DMS53 treated with DMSO at 0.1 percent for 48 hours (cell line): ENCODE measurements at regions not wholly inside any gene's neighbourhood (a gene's known extent, or its start where the extent isn't known, plus 50 kb on each side); places are given as distances from the start of the nearest gene placed in this dataset.

ENCODE experiments used
- DNase-seq: peaks from one replicate; lab custom pipeline; 2025; ENCODE audit not compliant: unreplicated experiment; lab: John Stamatoyannopoulos, UW

DNA sequence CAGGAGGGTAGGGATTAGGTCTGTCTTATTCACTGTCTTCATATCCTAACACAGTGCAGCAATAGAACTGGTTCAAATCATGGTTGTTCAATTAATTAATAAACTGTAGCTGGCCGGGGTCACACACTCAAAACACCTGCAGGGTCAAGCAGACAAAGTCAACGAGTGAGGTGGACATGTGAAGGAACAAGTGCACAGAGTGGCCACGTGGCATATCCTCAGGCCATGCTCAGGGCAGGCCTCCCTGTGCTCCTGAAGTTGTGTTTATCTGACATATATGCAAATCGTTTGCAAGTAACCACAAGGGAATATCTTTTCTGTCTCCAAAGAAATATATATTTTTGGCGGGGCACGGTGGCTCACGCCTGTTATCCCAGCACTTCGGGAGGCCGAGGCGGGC, 98.5 kb upstream of the ZMIZ1 start:
- DNase-seq, result no peak

DNA sequence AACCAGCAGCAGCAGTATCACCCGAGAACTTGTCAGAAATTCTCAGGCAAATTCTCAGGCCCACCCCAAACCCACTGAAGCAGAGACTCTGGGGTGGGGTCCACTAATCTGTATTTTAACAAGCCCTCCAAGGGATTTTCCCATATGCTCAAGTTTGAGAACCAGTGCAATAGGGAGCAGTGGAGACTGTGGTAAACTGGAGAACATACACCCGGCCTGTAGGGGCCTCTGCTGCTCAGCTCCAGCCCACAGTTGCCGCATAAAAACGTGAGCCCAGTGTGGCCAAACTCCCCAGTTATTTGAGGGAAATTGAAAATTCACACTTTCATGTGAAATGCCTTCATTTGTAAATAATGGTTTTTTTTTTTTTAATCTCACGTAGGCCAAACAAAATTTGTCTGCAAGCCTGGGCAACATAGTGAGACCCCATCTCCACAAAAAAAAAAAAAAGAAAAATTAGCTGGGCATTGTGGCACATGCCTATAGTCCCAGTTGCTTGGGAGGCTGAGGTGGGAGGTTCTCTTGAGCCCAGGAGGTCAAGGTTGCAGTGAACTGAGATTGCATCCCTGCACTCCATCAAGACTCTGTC, 97.6 kb upstream of the ZMIZ1 start:
- DNase-seq, result no peak

DNA sequence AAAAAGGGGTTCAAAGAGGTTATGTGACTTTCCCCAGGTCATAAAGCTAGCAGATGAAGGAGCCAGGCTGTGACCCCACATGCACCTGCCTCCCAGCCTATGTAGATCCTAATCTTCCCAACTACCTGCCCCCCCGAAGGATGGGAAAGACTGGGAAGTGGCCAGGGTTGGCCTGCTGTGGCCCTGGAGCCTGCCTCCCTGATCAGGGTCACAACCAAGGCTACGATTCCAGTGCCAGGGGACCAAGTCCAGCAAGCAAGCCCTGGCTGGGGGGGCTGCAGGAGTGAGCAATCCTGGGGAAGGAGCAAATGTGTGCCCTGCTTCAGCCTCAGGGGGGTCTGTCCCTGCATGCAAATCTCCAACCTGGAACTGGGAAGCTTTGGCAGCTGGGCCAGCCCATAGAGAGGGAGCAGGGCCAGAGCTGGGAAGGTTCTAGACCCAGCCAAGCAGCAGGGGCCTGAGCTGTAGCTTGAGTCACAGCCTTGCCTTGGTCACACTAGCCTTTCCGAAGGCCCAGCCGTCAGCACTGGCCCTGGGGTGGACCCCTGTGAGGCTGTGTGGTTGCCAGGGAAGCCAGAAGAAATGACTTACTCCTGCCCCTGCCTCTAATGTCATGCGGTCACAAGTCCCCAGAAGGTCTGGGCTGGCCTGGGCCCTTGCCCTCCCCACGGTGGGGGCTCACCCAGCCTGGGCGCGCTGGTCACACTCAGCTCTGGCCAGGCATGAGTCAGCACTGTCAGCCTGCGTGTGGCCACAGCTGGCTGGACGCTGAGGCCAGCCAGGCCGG, 96.4 kb upstream of the ZMIZ1 start:
- DNase-seq, result no peak

DNA sequence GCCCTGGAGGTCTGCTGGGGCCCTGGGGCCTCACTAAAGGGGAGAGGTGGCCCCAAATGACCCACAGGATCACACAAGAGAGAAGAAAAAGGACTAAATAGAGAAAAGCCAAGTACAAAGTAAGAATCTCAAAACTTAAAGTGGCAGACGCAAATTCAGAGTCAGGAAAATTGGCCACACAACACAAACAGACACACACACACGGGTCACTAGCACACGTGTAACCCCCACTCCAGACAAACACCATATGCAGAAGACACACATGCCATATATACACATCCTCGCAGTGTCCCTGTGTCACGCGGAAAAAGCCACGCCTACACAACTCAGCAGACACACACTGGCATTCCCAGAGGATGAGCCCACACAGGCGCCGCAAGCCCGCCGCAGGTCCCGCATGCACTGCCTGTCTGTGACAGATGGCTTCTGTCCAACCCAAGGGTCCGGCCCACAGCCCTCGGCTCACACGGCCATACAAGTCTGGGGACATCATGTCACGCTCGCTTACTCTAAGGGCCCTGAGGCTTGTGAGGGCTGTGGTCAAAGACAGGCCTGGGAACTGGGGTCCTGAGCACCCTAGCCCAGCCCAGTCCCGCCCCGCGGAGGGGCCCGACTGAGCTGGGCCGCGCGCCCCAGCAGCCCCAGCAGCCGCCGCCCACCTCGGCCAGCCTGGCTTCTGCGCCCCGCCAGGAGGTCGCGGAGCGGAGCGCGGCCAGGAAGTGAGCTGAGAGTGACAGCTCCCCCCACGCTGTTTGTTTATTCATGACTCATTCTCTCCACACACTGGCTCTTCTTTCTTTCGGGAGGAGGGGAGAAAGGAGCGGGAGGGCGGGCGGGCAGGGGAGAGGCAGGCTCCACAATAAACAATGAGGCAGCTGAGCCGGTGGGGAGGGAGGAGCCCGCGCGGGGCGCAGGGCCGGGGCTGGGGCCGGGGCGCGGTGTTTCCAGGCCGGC, 95.5 kb upstream of the ZMIZ1 start:
- peak; percentile 92 for DNase-seq

DNA sequence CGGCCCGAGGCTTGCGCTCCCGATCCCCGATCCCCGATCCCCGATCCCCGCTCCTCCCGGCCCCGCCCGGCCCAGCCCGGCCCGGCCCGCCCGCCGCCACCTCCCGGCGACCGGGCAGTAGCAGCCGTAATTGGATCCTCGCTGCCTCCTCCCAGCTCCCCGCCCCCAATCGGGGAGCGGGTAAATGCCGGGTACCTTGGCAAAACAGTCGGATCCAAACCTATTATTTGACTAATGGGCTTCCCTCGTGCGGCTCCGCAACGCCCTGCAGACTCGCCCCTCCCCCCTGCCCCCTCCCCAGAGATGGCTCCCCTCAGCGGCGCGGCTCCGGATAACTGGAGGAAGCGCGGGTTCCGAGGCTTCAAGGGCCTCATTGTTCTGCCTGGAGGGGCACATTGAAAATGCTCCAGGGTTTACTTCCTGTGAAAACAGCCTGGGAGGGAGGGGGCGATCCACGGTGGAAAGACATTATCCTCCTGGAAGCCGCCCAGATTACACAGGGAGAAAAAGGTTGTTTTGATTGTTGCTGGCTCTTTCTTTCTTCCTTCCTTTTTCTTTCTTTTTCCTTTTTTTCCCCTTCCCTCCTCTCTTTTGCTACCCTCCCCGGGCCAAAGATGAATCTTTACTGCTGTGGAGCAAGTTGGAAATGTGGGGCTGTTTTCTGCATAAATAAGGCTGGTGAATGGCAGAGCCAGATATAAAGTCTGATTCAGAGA, 94.7 kb upstream of the ZMIZ1 start:
- peak; percentile 86 for DNase-seq

DNA sequence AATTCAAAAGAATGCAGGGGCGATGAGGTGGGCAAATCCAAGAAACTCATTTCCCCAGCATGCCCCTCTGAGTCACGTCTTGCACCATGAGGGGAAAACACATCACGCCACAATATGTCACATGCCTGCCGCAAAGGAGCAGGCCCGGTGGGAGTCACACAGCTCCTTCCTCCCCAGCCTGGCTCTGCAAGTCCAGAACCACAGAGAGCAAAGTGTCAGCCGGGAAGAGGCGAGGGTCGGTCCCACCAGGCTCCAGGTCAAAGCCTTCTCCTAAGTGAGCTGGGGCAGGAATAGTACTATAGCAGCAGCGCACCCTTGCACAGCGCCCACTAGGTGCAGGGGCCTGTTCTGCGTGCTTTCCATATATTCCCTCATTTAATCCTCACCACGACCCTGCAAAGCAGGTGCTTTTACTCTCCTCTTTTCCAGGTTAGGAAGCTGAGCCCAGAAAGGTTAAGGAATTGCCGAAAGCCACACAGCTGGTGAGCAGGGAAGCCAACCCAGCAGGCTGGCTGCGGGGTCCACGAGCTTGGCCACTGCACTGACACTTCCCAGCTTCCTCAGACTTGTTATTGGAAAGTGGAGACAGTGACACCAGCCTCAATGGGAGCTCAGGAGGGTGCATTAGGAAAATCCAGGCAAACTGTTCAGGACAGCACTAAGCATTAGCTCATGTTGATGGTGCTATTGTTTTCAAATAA, 94.0 kb upstream of the ZMIZ1 start:
- peak; percentile 75 for DNase-seq

DNA sequence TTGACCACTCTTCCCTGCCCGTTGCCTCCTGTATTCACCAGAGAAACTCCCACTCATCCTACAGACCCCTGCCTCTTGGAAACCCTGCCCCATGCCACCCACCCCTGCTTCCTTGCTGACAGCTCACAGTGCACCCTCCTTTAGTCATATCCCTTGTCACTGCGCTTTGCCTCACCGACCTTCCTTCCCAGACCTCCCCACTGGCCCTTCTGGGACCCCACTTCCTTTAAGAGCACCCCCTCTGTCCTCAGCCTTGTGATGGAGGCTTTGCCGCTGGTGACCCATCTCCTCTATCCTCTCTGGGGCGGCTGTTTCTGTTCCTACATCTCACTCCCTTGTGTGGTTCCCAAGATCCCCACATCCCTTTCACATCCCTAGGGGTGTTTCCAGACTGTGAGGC, 92.8 kb upstream of the ZMIZ1 start:
- DNase-seq, result no peak

DNA sequence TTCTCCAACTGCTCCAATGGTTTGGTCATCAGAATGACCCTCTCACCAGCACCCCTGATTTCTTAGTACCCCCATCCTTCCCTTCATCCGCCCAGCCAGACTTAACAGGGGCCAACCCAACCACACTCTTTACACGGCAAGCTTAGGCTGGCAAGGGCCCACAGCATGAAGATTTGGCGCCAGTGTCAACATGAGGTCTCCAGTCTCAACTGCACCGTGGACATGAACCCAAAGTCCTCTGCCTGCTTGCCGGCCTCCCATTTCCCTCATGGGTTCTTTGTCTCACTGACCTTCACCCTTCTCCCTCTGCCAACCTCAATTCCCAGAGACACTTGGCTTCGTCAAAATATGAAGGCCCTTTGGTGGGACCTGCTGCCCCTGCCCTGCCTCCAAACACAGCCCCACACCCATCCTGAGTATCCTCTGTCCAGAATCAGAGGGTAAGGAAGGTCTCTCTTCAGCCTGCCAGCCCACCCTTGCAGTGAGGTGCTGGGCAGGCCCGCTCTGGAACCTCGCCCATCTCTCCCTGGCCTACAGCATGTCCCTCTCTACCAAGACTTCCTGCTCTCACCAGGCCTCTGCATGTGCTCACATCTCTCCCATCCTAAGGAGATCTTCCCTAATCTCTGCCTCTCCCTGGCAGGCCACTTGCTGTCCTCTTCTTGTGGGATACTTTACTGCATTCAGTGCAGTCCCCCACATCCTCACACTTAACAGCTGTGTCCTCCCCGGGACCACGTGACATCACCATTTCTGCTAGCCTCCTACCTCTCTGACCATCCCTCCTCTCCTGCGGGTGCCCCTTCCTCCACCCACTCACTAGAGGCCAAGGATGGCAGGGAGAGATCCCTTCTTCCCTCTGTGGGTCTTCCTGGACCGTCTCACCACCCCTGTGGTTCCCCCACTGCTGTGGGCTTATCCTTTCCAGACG, 91.7 kb upstream of the ZMIZ1 start:
- DNase-seq, result no peak

DNA sequence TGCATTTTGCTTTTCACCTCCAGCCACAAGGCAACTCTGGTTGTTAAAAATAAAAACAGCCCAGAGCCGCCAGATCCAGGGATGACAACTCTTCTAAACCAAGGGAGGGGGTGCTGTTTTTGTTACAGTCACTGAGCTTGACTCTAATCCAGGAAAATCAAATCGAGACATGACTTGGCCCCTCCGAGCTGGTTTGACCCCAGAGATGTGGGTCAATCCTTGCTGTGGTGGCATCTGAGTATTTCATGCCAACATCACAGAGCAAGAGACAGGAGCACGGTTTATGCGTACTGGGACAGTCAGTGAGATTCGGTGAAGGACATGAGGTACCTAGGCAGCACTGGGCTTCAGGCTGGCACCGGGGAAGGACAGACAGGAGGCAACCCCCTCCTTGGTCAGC, 88.8 kb upstream of the ZMIZ1 start:
- DNase-seq, result no peak

DNA sequence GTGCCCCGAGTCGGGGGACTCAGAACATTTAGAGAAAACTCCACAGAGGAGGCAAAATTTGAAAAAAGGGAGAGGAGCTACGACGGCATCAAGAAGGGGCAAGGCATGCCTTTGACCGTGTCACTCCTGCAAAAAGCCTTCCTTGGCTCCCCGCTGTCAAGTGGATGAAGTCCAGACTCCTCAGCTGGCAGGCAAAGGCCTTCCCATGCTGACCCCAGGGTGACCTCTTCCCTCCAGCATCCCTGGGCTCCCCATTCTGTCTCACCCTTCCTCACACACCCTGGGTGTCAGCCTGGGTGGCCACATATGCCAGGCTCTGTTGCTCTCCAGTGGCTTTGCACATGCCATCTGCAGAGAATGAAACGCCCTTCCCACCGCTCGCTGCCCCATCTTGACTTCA, 88.4 kb upstream of the ZMIZ1 start:
- DNase-seq, result no peak

DNA sequence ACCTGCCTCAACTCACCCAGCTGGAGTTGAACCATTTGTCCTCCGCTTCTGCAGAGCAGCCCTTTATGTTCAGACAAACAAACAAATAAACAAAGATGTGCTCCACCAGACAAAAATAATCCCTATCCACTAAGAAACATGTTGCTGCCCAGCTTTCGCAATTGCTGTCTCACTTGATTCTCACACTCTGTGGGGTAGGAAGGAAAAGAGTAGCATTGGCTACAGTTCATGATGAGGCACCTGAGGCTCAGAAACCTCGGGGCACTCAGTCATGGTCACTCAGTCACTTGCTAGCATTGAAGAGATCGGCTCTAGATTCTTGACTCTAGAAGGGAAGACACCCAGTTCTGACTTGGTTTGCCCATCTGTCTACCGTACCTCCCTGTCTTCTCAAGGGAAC, 88.0 kb upstream of the ZMIZ1 start:
- DNase-seq, result no peak

DNA sequence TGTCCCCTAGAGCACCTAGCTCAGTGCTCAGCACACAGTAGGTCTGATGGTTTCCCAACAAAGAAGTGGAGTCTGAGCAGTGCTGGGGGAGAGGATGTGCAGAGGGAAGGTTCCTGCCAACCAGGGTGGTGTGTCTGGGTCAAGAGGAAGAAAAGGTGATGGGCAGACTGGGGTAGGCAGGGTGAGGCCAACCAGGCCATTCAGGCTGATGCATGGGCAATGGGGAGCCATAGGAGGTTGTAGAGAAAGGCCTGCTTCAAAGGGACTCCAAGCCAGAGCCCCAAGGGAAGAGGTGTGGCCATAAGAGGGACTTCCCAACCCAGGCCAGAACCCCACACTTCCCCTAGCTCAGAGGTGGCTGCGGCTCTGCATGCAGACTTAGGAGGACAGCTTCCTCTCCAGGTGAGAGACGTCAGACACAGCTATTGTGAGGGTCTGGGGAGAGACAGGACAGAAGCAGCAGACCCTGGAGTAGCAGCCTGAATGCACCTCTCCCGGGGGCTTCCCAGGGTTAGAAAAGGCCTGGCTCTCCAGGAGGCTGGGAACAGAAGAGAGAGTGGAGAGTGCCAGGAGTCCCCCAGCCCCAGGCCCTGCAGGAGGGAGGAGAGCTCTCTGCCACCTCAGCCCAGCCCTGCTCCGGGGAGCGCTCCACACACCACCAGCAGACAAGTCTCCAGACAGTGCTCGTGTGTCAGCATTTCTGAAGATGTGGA, 87.4 kb upstream of the ZMIZ1 start:
- DNase-seq, result no peak

DNA sequence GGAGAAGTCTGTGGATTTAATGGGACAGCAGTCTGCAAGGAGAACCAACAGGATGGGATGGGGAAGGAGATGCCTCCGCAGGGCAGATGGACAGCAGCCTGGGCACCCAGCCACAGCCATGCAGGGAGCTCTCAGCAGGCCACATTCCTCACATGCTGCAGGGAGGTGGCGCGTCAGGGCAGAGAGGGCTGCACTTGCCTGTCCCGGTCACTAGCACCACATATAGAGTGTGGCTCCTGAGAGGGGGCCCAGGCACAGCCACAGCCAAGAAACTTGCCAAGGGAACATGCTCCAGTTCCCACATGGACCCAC, 86.8 kb upstream of the ZMIZ1 start:
- DNase-seq, result no peak

DNA sequence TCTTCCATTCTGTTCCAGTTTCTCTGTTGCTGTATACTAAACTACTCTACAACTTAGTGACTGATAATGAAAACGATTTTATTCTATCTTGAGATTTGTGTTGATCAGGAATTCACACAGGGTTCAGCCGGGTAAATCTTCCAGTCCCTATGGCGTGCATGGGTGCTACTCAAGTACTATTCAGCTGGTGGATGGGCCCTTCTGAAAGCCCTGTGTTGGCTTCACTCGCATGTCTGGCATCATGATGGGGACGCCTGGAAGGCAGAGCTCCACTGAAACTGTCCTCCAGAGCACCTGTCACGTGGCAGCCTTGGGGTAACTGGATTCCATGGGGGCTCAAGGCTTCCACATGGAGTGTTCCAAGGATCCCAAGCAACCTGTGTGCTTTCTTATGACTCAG, 86.0 kb upstream of the ZMIZ1 start:
- DNase-seq, result no peak

DNA sequence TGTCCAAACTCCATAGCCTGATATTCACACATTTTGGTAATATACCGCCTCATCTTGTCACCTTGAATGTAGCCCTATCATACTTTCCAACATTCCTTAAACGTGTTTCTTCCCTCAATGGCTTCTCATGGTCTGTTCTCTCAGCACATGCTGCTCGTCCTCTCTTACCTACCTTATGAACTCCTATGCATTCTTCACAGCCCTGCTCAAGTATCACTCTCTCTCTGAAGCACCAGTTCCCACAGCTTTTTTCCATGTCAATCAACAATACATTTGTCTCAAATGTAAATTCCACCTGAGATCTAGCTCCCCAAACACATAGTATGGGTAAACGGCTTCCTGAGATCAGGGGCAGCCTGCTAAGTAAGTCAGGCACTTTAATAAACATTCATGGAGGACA, 85.2 kb upstream of the ZMIZ1 start:
- no peak for DNase-seq

DNA sequence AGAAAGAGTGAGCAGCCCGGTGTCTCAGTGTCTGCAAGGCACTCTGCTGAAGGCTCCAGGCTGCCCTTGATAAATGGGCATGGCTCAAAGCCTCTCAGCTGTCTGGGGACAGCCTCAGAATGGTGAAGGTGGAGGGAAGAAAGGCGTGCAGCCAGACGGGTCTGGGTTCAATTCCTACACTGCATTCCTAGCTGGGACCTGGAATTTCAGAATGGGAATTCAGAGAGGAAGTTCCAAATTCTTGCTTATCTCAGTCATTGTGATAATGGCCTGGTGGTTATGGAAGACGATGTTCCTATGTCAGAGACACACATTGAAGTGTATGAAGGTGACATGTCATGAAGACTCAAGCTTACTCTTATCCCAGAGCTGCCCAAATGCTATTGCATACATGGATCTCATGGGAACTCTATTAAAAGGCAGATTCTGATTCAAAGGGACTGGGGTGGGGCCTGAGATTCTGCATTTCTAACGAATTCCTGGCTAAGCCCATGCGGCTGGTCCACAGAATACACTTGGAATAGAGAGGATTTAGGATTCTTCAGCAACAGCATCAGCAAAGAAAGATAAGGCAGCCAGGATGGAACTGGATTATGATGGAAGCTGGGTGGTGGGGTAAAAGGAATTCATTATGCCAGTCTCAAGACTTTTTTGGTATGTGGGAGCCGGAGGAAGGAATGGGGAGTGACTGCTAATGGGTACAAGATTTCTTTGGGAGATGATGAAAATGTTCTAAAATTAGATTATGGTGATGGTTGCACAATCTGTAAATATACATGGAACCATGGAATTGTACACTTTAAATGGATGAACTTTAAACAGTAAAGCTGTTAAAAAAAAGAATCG, 82.6 kb upstream of the ZMIZ1 start:
- DNase-seq, result no peak

DNA sequence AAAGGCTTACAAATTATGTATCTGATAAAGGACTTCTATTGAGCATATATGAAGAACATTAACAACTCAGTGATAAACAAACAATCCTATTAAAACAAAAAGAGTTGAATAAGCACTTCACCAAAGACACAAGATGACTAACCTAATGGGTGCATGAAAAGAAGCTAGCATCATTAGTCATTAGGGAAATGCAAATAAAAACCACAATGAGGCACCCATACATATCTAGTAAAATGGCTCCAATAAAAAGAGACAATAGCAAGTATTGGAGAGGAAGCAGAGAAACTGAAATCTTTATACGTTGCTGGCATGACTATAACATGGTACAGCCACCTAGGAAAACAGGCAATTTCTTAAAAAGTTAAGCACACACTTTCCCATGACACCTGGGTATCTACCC, 77.6 kb upstream of the ZMIZ1 start:
- no peak for DNase-seq

DNA sequence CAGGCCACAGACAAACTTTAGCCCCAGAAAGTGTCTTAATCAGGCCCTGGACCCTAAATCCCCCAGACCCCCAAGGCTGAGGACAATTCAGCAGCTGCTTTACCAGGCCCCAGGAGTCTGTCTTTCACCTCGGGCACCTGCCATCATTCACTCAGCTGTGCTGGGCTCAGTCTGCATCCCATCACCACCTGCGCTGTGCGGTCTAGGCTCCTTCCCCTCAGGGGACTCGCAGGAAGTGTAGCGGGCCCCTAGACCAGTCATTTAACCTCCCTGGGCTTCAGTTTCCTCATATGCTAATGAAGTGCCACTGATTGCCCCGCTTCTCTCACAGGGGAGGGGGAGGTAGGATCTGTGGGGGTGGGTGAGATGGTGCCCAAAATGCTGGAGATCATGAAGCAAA, 76.4 kb upstream of the ZMIZ1 start:
- no peak for DNase-seq
